RWPE2 (cell line): ENCODE measurements at regions not wholly inside any gene's neighbourhood (a gene's known extent, or its start where the extent isn't known, plus 50 kb on each side); places are given as distances from the start of the nearest gene placed in this dataset.

Experiments
- ATAC-seq: fragments of 200-7000 bp; cut with Tn5 transposase; 3 replicates; pipeline ENCODE4 v1.9.1; 2021; ENCODE audit warnings: low read depth
- DNase-seq: peaks from one replicate; pipeline ENCODE4 v3.0.0-alpha.2; 2020; ENCODE audit warnings: low spot score
- H3K27ac ChIP-seq: fragments of 450-650 bp; 2 replicates; pipeline ENCODE4 v1.5.1; 2017; ENCODE audit warnings: mild to moderate bottlenecking; ENCODE audit not compliant: poor library complexity, severe bottlenecking
- H3K27me3 ChIP-seq: fragments of 250-450 bp; sonication (Bioruptor Pico); 2 replicates; pipeline ENCODE4 v1.5.1; 2021; ENCODE audit warnings: mild to moderate bottlenecking, moderate library complexity; ENCODE audit not compliant: insufficient read depth, poor library complexity, severe bottlenecking
- H3K36me3 ChIP-seq: fragments of 250-450 bp; sonication (Bioruptor Pico); 2 replicates; pipeline ENCODE4 v1.5.1; 2020; ENCODE audit warnings: low read depth, mild to moderate bottlenecking, moderate library complexity
- H3K4me1 ChIP-seq: fragments of 250-450 bp; sonication (Bioruptor Pico); 2 replicates; pipeline ENCODE4 v1.5.1; 2021; ENCODE audit warnings: mild to moderate bottlenecking, moderate library complexity; ENCODE audit not compliant: insufficient read depth, poor library complexity, severe bottlenecking
- H3K4me3 ChIP-seq: fragments of 250-450 bp; sonication (Bioruptor Pico); 2 replicates; pipeline ENCODE4 v1.5.1; 2021; ENCODE audit warnings: mild to moderate bottlenecking, moderate library complexity; ENCODE audit not compliant: severe bottlenecking
- H3K9me3 ChIP-seq: fragments of 250-450 bp; sonication (Bioruptor Pico); 2 replicates; pipeline ENCODE4 v1.5.1; 2021; ENCODE audit warnings: mild to moderate bottlenecking, moderate library complexity; ENCODE audit not compliant: severe bottlenecking
- TF ChIP-seq, protein P1 (sequence below): fragments of 450-650 bp; IDR thresholded peaks from one replicate; pipeline ENCODE4 v1.5.1; 2017; ENCODE audit warnings: mild to moderate bottlenecking, moderate library complexity; ENCODE audit not compliant: poor library complexity, severe bottlenecking

DNA sequence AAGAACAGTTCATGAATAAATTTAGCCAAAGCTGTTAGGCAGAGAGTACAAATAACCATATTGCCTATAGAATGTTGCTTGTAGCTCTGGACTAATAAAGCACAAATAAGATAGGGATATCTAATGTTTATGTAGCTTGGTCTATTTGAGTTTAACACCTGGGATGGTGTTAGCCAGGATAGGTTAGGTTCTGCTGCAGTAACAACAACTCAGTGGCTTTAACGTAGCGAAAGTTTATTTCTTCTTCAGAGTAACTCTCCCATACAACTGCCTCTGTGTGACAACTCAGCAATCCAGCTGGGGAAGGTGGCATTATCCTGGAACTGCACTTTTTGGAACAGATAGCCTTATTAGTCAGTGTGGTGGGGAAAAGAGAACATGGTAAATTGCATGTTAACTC, 52.2 kb upstream of the STEAP4 start:
- H3K4me1 ChIP-seq: no peaks in the 10 kb centered on the region
- no peaks in the 10 kb centered on the region for H3K9me3 ChIP-seq
- H3K27ac ChIP-seq: no peak overlapping the region
- TF ChIP-seq, protein P1, sequence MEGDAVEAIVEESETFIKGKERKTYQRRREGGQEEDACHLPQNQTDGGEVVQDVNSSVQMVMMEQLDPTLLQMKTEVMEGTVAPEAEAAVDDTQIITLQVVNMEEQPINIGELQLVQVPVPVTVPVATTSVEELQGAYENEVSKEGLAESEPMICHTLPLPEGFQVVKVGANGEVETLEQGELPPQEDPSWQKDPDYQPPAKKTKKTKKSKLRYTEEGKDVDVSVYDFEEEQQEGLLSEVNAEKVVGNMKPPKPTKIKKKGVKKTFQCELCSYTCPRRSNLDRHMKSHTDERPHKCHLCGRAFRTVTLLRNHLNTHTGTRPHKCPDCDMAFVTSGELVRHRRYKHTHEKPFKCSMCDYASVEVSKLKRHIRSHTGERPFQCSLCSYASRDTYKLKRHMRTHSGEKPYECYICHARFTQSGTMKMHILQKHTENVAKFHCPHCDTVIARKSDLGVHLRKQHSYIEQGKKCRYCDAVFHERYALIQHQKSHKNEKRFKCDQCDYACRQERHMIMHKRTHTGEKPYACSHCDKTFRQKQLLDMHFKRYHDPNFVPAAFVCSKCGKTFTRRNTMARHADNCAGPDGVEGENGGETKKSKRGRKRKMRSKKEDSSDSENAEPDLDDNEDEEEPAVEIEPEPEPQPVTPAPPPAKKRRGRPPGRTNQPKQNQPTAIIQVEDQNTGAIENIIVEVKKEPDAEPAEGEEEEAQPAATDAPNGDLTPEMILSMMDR: no peak
- no peaks in the 10 kb centered on the region for H3K27me3 ChIP-seq
- DNase-seq (no peak), ATAC-seq (no peak)
- no peaks in the 10 kb centered on the region for H3K36me3 ChIP-seq
- H3K4me3 ChIP-seq: no peak overlapping the region

DNA sequence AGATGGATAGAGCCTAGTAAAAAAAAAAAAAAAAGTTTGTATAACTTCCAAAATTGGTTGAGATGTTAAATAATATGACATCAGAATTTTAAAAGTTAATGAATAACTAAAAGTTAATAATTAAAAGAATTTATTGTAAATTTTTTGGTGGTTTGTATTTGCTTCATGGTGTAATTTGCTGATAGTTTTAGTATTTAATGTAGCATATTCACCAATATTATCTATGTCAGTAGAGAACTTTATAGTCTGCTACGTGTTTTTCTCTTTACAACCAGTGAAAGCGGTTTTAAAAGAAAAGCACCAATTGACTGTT, 51.8 kb upstream of the STEAP4 start:
- ATAC-seq (no peak), DNase-seq (no peak)
- H3K4me1 ChIP-seq: no peaks in the 10 kb centered on the region
- H3K27ac ChIP-seq: no peak overlapping the region
- TF ChIP-seq, protein P1: peak; percentile 52
- H3K9me3 ChIP-seq: no peaks in the 10 kb centered on the region
- H3K4me3 ChIP-seq: no peak overlapping the region
- no peaks in the 10 kb centered on the region for H3K36me3 ChIP-seq
- no peaks in the 10 kb centered on the region for H3K27me3 ChIP-seq

DNA sequence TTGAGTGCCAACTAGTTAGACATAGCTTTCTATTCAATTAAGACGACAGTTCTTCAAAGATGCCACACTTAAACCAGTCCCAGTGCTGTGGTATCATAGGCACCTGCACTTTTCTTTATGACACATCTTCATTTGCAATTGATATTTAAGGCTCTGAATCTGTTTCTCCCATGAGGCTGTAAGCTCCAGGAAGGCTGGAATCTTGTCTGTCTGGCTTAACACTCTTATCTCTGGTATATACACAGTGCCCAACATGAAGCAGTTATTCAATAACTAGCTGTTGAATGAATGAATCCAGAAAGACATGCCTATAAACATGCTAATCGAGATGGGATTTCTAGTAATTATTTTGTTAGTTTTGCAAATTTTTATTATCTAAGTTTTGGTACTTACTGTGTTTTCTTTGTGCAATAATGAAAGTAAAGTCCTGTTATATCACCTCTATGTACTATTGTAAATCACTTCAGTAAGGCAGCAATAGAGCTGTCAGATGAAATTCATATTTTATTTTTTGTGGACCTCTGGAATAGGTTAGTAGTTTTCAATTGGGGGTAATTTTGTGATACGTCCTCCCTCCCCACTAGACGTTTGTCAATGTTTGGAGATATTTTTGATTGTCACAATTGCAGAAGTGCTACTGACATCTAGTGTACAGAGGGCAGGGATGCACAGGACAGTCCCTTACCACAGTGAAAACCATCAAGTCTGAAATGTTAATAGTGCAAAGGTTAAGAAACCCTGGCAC, 51.3 kb upstream of the STEAP4 start:
- H3K4me3 ChIP-seq: no peak overlapping the region
- no peaks in the 10 kb centered on the region for H3K27me3 ChIP-seq
- TF ChIP-seq, protein P1: peak; percentile 77
- H3K4me1 ChIP-seq: no peaks in the 10 kb centered on the region
- DNase-seq: no peak
- H3K27ac ChIP-seq: no peak overlapping the region
- no peaks in the 10 kb centered on the region for H3K36me3 ChIP-seq
- ATAC-seq: peak; percentile 80
- H3K9me3 ChIP-seq: no peaks in the 10 kb centered on the region

DNA sequence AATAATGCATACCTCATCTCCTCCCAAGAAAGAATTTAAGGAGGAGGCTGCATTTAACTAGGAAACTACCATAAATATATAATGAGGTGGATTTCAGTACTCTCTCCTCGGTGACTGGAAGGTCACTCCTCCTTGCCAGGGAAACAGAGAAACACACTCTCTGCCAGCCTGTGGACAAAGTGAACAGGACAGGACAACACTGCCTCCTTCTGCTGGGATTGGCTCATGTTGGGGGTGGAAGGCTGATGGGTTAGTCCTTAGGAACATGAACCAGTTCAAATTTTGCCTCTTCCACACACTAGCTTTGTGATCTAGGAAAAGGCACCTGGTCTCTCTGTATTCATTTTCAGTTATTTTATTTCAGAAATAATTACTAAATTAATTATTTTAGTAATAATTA, 50.6 kb upstream of the STEAP4 start:
- no peaks in the 10 kb centered on the region for H3K27me3 ChIP-seq

More for the DNA sequence above, 50.6 kb upstream of the STEAP4 start:
- Histone ChIP-seq H3K4me1 (no peaks in the 10 kb centered on the region), H3K9me3 (no peaks in the 10 kb centered on the region), H3K36me3 (no peaks in the 10 kb centered on the region), H3K27ac (no peak overlapping the region), H3K4me3 (no peak overlapping the region)
- ATAC-seq (peak; percentile 55; the same call in 1 of the 3 replicates), DNase-seq (no peak)
- TF ChIP-seq, protein P1: no peak
